ENCODE measurements at regions not wholly inside any gene's neighbourhood (a gene's known extent, or its start where the extent isn't known, plus 50 kb on each side); places are given as distances from the start of the nearest gene placed in this dataset.
"Not testable (repeated sequence)": the region's sequence is repeated elsewhere in the genome, so short reads cannot be mapped to it uniquely, and the experiment has no call there.

- no peak for DNase-seq (ENCODE audit: low spot score)
These were observed 338.0 kb downstream of the RMST start for GRCh38 chr12:97800561-97800960.

DNA sequence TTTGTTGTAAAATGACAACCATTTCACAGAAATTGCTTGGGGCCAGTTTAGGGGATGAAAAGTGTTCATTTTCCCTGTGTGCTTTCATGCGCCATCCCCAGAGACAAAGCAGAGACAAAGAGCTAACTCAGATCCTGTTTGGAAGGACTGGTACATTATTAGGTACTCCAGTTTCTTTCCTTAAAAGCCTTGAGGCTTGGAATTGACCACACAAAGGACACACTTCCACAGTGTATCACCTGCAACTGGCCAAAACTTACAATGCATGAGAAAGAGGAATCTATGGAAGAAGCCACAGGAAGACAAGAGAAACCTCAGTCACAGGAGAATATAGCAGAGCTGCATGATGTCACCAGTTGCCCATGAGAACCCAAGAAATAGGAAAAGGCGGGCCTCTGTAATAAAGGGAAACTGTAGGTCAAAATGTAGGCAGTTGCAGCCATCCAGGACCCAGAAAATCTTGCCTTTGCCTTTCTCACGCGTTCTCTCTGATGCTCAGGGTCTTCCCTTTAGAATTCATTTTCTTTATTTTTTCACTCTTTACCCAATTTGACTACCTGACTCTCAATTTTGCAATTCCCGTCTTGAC lies 339.0 kb downstream of the RMST start:
- DNase-seq (ENCODE audit: low spot score), result no peak

- DNase-seq (ENCODE audit: low spot score), result no peak
These were observed 342.5 kb downstream of the RMST start for GRCh38 chr12:97805146-97805545.

- no peak for DNase-seq (ENCODE audit: low spot score)
These were observed 350.7 kb downstream of the RMST start for GRCh38 chr12:97813301-97813700.

GRCh38 chr12:97821806-97822205 lies 359.2 kb downstream of the RMST start:
- DNase-seq (ENCODE audit: low spot score), result no peak

DNA sequence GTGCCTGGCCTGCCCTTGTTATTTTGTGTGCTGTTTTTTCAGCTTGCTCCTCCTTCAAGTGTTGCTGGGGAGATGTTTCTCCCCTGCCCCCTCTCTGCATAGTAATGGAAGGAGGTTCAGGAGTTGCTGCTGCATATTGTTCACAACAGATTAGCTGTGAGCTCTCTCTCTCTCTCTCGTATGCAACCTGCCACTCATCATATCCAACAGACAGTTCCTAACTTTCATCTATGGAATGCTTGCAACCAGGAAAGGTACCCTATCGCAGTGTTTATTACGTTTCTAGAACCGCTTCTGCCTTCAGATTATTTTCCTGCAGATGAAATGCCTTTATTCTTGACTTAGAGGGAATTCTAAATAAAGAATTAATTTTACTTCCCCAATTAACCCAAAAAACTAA lies 372.9 kb downstream of the RMST start:
- DNase-seq (ENCODE audit: low spot score), result no peak

- DNase-seq (ENCODE audit: low spot score), result no peak
These were observed 374.8 kb downstream of the RMST start for GRCh38 chr12:97837401-97837800.

DNA sequence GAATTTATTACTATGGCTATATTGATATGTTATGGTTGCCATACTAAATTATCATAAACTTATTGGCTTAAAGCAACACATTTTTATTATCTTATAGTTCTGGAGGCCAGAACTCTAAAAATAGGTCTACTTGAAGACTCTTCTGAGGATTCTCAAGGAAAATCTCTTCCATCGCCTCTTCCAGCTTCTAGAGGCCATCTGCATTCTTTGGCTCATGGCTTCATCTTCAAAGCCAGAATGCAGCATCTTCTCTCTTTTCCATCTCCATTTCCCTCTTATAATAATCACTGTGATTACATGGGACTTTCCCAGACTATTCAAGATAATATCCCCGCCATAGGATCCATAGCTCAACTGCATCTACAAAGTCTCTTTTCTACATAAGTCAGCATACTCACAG lies 385.4 kb downstream of the RMST start:
- DNase-seq (ENCODE audit: low spot score), result no peak

- DNase-seq (ENCODE audit: low spot score), result no peak
These were observed 391.9 kb downstream of the RMST start for GRCh38 chr12:97854477-97854876.

GRCh38 chr12:97862072-97862471 lies 399.5 kb downstream of the RMST start:
- DNase-seq (ENCODE audit: low spot score), result no peak

GRCh38 chr12:97875064-97875463 lies 412.5 kb downstream of the RMST start:
- no peak for DNase-seq (ENCODE audit: low spot score)

DNA sequence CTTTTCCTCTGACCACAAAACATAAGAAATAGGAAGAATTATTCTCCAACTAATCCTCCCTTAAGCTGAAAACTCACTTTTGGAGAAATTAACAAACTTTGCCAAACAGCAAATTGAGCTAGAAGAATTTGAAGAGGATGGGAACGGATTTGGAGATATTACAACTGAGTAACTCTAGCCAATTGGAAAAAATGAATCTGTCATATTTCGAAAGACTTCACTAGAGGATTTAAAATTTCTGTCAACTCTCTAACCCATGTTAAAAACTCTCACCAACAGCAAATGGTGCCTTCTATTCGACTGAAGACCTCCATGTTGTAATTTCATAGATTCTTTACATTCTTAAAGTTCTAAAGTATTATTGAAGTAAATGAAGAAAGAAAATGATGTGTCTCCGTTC lies 414.2 kb downstream of the RMST start:
- DNase-seq (ENCODE audit: low spot score), result no peak

- no peak for DNase-seq (ENCODE audit: low spot score)
These were observed 414.8 kb downstream of the RMST start for GRCh38 chr12:97877404-97877803.

- no peak for DNase-seq (ENCODE audit: low spot score)
These were observed 424.0 kb downstream of the RMST start for GRCh38 chr12:97886511-97887176.

- DNase-seq (ENCODE audit: low spot score), result not testable (repeated sequence)
These were observed 435.3 kb downstream of the RMST start for GRCh38 chr12:97897881-97898280.

DNA sequence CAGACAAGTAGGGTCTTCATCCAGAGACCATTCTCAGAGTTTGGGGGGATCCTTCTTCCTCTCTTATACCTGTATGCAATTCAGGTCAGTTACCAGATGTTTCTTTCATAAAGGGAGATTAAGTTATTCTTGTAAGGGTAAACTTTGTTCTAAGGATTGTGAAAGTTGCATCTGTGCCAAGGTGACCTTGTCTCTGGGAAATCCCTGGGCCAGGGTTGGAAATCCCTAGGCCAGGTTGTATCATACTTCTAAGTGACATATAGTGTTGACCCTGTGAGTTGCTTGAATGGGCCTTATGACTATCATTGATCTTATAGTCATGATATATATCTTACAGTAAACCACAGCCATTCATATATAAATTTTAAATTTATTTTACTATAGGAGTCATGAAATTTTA lies 436.9 kb downstream of the RMST start:
- DNase-seq (ENCODE audit: low spot score), result no peak

DNA sequence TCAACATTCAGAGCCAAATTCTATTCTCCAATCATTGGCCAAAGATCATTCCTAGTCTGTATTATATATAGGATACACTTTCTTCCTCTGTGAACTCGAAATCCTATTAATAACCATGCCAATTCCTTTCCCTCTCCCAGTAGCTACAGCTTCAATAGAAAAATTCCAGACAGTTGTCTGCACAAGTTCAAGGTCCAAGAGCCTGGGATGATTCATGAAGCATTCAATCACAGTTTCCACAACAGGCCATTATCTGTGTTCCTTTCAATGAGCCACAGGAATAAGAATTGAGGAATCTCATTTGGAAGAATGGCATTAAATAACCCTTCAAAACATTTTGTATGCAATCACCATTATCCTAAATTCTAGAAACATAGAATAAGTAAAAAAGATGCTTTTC lies 437.4 kb downstream of the RMST start:
- DNase-seq (ENCODE audit: low spot score), result no peak

DNA sequence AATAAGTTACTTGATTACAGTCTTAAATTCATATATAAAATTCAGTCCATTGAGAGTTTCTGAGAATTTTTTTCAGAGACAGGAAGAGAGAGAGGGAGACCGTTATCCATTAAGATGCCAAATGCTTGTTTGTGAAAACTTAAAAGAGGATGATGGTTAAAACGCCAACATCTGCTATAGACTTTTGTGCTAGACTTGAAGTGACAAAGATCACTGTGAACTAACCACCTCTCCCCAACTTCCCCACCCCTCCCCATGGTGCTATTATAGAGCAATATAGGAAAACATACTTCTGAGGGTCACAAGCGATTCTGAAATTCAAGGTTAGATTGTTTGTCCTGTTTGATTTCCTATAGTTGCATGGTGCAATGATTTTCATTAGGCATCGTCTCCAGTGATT lies 440.8 kb downstream of the RMST start:
- DNase-seq (ENCODE audit: low spot score), result no peak

GRCh38 chr12:97907504-97907903 lies 444.9 kb downstream of the RMST start:
- DNase-seq (ENCODE audit: low spot score), result no peak

GRCh38 chr12:97910559-97910958 lies 448.0 kb downstream of the RMST start:
- no peak for DNase-seq (ENCODE audit: low spot score)

DNA sequence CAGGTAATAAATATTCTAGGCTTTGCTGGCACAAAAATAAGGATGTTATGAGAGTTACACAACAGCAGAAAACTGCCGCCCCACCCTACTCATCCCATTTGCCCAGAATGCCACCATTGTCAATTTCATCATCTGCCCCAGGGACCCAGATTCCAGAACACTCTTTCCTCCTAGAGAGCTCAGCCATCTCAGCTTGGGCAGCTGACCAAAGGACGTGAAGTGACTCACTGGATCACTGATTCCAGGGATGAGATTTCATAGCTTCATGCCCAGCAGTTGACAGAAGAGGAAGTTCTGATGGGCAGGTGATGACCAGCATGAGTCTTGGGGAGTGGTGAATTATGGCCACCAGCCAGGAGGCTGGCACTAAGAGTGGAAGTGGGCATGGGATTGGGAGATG lies 450.3 kb downstream of the RMST start:
- DNase-seq (ENCODE audit: low spot score), result no peak

GRCh38 chr12:97921979-97922722 lies 459.5 kb downstream of the RMST start:
- no peak for DNase-seq (ENCODE audit: low spot score)

- no peak for DNase-seq (ENCODE audit: low spot score)
These were observed 460.9 kb downstream of the RMST start for GRCh38 chr12:97923546-97923945.

DNA sequence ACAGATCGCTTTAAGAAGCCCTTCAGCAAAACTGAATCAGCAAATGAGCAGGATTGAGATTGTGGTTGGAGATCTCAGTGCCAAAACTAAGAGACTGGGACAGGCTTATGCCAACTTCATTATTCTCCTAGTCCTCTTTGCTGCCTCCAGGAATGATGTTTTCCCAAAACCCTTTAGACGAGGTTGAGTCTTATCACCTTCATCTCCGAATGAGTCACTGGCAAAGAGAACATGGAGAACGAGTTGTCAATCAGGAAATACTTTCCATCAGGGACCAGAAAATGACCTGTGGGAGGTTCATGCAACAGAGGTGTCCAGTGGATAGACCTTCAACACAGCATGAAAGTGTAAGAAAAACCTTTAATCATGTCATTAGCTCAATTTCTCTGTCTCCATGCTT lies 461.5 kb downstream of the RMST start:
- no peak for DNase-seq (ENCODE audit: low spot score)
